Loucy (cell line): ENCODE measurements at regions not wholly inside any gene's neighbourhood (a gene's known extent, or its start where the extent isn't known, plus 50 kb on each side); places are given as distances from the start of the nearest gene placed in this dataset.

Source experiments
- H2AFZ ChIP-seq: fragments of 200-600 bp; sonication (generic); 2 replicates; pipeline ENCODE4 v1.6.0; 2016; ENCODE audit warnings: antibody characterized with exemption, mild to moderate bottlenecking, low read length, moderate library complexity
- H3F3A ChIP-seq: fragments of 200-600 bp; 2 replicates; pipeline ENCODE4 v1.6.0; 2016; ENCODE audit warnings: antibody characterized with exemption, low read depth, mild to moderate bottlenecking
- H3K27me3 ChIP-seq: fragments of 200-600 bp; sonication (generic); 2 replicates; pipeline ENCODE4 v1.6.1; 2014; ENCODE audit warnings: low read length, mild to moderate bottlenecking; ENCODE audit not compliant: insufficient read depth, poor library complexity, severe bottlenecking
- H3K36me3 ChIP-seq: fragments of 200-600 bp; sonication (generic); 2 replicates; pipeline ENCODE4 v1.6.1; 2016; ENCODE audit warnings: low read length; ENCODE audit not compliant: insufficient read depth
- H3K4me1 ChIP-seq: fragments of 200-600 bp; sonication (generic); 2 replicates; pipeline ENCODE4 v1.5.1; 2014; ENCODE audit warnings: low read length, mild to moderate bottlenecking; ENCODE audit not compliant: insufficient read depth, poor library complexity, severe bottlenecking
- H3K4me2 ChIP-seq: fragments of 200-600 bp; sonication (generic); 2 replicates; pipeline ENCODE4 v1.6.0; 2014; ENCODE audit warnings: antibody characterized with exemption, low read length, low read depth, mild to moderate bottlenecking; ENCODE audit not compliant: poor library complexity, severe bottlenecking
- H3K4me3 ChIP-seq: fragments of 200-600 bp; sonication (generic); 2 replicates; pipeline ENCODE4 v1.5.1; 2014; ENCODE audit warnings: low read length, mild to moderate bottlenecking, mixed read lengths; ENCODE audit not compliant: poor library complexity, severe bottlenecking
- H3K79me2 ChIP-seq: fragments of 200-600 bp; sonication (generic); 2 replicates; pipeline ENCODE4 v1.6.1; 2014; ENCODE audit warnings: low read length; ENCODE audit not compliant: insufficient read depth
- H3K9ac ChIP-seq: fragments of 200-600 bp; sonication (generic); 2 replicates; pipeline ENCODE4 v1.6.0; 2014; ENCODE audit warnings: mild to moderate bottlenecking, low read depth, low read length, moderate library complexity; ENCODE audit not compliant: poor library complexity, severe bottlenecking
- H3K9me2 ChIP-seq: fragments of 200-600 bp; sonication (generic); replicated peaks from 2 replicates; pipeline ENCODE4 v1.6.1; 2016; ENCODE audit warnings: low read depth, low read length, mixed read lengths
- H3K9me3 ChIP-seq: fragments of 200-600 bp; sonication (generic); 2 replicates; pipeline ENCODE4 v1.6.1; 2014; ENCODE audit warnings: mild to moderate bottlenecking, antibody characterized with exemption, low read length, low read depth; ENCODE audit not compliant: insufficient read depth
- H4K20me1 ChIP-seq: fragments of 200-600 bp; sonication (generic); 2 replicates; pipeline ENCODE4 v1.6.0; 2014; ENCODE audit warnings: antibody characterized with exemption, low read length, mild to moderate bottlenecking; ENCODE audit not compliant: insufficient read depth, poor library complexity, severe bottlenecking
- EZH2phosphoT487 ChIP-seq: fragments of 200-600 bp; IDR thresholded peaks from 2 replicates; pipeline ENCODE4 v1.6.1; 2018; ENCODE audit warnings: antibody characterized with exemption, mild to moderate bottlenecking, moderate library complexity, borderline replicate concordance
- TF ChIP-seq, protein P1 (sequence below): fragments of 200-600 bp; sonication (generic); conservative IDR thresholded peaks from 2 replicates; pipeline ENCODE4 v1.5.1; 2014; ENCODE audit warnings: mild to moderate bottlenecking, antibody characterized with exemption, low read length

DNA sequence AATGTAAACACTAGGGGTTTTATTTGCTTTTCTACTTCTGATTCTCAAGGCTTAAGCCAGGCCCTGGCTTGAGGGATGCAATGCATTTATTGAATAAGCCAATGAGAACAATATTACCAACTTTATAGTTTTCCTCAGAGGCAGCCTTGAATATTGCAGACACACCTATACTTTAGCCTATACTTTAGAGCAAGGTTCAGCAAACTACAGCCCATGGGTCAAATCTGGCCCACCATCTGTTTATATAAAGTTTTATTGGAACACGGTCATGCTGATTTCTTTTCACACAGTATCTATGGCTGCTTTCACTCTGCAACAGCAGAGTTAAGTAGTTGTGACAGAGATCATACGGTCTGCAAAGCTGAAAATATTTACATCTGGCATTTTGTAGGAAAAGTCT lies 50.3 kb upstream of the E2F8 start:
- Histone ChIP-seq H3K4me1 (no peaks in the 10 kb centered on the region), H3K9me2 (no peaks in the 10 kb centered on the region), H3K9ac (no peak overlapping the region), H3K9me3 (no peaks in the 10 kb centered on the region), H3F3A (no peaks in the 10 kb centered on the region), H3K36me3 (no peaks in the 10 kb centered on the region), H3K4me2 (no peak overlapping the region), H3K27me3 (no peaks in the 10 kb centered on the region), H3K4me3 (no peak overlapping the region), H2AFZ (no peak overlapping the region), H4K20me1 (no peaks in the 10 kb centered on the region), H3K79me2 (no peaks in the 10 kb centered on the region)
- TF ChIP-seq, protein P1, sequence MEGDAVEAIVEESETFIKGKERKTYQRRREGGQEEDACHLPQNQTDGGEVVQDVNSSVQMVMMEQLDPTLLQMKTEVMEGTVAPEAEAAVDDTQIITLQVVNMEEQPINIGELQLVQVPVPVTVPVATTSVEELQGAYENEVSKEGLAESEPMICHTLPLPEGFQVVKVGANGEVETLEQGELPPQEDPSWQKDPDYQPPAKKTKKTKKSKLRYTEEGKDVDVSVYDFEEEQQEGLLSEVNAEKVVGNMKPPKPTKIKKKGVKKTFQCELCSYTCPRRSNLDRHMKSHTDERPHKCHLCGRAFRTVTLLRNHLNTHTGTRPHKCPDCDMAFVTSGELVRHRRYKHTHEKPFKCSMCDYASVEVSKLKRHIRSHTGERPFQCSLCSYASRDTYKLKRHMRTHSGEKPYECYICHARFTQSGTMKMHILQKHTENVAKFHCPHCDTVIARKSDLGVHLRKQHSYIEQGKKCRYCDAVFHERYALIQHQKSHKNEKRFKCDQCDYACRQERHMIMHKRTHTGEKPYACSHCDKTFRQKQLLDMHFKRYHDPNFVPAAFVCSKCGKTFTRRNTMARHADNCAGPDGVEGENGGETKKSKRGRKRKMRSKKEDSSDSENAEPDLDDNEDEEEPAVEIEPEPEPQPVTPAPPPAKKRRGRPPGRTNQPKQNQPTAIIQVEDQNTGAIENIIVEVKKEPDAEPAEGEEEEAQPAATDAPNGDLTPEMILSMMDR, result no peak
- no peak for TF ChIP-seq EZH2phosphoT487
